Hematopoietic multipotent progenitor cell treated with erythropoietin and hydrocortisone succinate and interleukin-3 and kit ligand, for 4 days (in vitro differentiated cells): ENCODE measurements at regions not wholly inside any gene's neighbourhood (a gene's known extent, or its start where the extent isn't known, plus 50 kb on each side); places are given as distances from the start of the nearest gene placed in this dataset.
"Not testable (repeated sequence)": the region's sequence is repeated elsewhere in the genome, so short reads cannot be mapped to it uniquely, and the experiment has no call there.

ENCODE experiments used
- DNase-seq: peaks from one replicate; pipeline ENCODE4 v3.0.0-alpha.2; 2015

DNA sequence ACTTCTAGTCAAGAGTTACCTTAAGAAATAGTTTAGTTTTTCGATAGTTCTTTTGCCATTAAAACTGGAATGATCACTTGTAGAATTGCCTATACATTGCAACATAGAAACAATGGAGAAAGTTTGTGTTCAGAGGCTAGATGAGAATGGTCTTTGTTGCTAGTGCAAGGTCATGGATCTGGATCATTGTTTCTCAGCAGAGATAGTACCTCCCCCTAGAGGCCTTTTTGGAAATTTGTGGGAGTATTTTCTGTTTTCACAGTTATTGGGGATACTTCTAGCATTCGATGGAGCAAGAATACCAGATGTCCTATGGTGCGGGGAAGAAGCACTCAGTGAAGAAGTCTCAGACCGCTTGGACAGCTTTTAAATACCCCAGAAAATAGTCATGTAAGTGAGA is 138.8 kb upstream of the HMGA2 start:
- DNase-seq: peak; percentile 59

- DNase-seq: no peak
Observed at GRCh38 chr12:65689508-65689907, 134.8 kb upstream of the HMGA2 start.

DNA sequence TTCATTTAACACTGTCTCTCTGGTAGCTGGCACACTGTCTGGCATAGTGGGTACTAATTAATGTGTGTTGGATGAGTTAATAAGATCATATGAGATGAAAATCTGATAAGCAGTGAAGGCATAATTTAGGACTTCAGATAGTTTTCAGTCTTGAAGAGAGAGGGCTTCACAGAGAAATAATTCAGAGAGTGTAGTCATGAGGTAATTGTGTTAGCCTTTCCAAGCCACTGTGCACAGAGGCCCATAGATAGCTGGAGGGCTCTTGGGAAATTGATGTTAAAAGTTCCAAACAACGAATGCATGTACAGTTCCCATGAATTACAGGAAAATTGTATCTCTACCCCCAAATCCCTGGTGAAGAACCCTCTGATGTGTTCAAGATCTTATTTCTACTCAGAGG is 133.8 kb upstream of the HMGA2 start:
- no peak for DNase-seq

- DNase-seq: peak; percentile 23
Observed at GRCh38 chr12:65694130-65694529, 130.2 kb upstream of the HMGA2 start.

- DNase-seq: peak; percentile 27
Observed at GRCh38 chr12:65695113-65695865, 129.0 kb upstream of the HMGA2 start.

DNA sequence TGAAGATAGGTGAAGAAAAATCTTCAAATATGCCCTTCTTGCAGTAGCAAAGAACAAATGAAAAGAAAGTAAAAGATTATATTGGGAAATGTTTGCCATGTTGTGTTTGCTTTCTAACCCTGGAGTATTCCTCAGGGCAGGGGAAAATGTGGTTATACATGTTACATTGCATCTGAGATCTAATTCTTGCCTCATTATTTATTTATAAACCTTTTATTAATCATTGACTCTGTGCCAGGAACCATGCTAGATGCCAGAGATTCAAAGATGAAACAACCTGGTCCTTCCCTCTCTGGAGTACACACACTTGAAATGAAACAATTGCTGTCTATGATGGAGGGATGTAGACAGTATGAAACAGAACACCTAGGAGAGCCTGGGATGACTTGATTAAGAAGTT is 128.1 kb upstream of the HMGA2 start:
- no peak for DNase-seq

DNA sequence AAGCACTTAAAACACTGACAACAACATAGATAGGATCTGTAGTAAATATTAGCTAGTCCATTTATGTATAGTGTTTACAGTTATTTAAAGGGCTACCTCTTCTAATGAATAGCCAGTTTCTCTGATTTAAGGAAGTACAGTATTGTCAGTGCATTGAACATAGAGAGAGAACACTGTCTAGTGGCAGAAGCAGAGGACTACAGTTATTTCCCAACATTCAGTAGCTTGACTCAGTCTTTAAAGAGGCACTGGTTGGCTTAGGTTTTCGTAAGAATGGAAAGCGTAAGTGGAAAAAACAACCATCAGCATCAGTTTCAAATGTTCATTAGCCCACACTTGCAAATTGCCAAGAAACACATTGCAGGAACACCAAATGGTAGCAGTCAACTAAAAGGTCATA is 125.0 kb upstream of the HMGA2 start:
- DNase-seq: peak; percentile 45

DNA sequence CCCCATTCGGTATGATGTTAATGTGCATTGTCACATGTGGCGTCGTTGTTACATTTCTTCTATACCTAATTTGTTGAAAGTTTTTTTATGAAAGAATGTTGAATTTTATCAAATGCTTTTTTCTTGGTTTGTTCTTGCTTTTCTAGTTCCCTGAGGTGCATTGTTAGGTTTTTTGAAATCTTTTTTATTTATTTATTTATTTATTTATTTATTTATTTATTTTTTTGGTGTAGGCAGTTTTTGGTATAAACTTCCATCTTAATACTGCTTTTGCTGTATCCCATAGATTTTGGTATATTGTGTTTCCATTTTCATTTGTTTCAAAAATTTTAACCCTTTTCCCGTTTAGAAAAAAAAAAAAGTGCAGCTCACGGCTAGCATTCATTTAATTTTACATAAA is 121.1 kb upstream of the HMGA2 start:
- DNase-seq: no peak

DNA sequence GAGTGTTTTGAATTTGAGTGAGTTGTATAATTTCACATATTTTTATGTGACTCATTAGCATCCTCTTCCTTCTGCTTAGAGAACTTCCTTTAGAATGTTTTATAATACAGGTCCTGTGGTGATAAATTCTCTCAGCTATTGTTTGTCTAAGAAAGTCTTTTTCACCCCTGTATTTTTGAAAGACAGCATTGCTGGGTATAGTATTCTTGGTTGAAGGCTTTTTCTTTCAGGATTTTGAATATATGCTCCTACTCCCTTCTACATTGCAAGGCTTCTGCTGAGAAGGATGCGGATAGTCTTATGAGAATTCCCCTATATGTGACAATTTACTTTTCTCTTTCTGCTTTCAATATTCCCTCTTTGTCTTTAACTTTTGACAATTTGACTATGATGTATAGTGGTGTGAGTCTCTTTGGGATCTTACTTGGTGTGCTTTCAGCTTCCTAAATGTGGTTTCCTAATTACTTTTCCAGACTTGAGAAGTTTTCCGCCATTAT is 118.9 kb upstream of the HMGA2 start:
- DNase-seq: no peak

GRCh38 chr12:65707051-65707450 is 117.2 kb upstream of the HMGA2 start:
- no peak for DNase-seq

- no peak for DNase-seq
Observed at GRCh38 chr12:65712260-65713004, 111.9 kb upstream of the HMGA2 start.

GRCh38 chr12:65715961-65716360 is 108.3 kb upstream of the HMGA2 start:
- DNase-seq: no peak

GRCh38 chr12:65720136-65721130 is 103.8 kb upstream of the HMGA2 start:
- DNase-seq: no peak

- no peak for DNase-seq
Observed at GRCh38 chr12:65721541-65722190, 102.6 kb upstream of the HMGA2 start.

- no peak for DNase-seq
Observed at GRCh38 chr12:65725376-65725775, 98.9 kb upstream of the HMGA2 start.

- no peak for DNase-seq
Observed at GRCh38 chr12:65728455-65728847, 95.8 kb upstream of the HMGA2 start.

- peak; percentile 22 for DNase-seq
Observed at GRCh38 chr12:65728848-65729793, 95.2 kb upstream of the HMGA2 start.

DNA sequence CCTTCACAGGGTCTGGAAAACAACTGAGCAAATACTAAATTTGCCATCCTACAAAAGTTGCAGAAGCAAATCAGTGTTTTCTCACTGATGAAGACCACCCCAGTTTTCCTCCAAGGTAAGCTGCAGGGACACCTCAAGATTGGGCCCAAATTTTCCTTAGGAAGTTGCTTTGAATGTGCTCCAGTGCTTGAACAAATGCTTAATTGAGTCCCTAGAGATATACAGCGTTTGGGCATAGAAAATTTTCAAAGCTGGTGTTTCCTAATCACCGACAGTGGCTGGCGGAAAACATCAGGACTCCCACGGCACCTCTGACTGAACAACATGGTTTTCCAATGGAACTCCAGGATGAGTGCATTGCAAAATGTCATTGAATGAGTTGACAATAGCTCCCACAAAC is 92.5 kb upstream of the HMGA2 start:
- no peak for DNase-seq

DNA sequence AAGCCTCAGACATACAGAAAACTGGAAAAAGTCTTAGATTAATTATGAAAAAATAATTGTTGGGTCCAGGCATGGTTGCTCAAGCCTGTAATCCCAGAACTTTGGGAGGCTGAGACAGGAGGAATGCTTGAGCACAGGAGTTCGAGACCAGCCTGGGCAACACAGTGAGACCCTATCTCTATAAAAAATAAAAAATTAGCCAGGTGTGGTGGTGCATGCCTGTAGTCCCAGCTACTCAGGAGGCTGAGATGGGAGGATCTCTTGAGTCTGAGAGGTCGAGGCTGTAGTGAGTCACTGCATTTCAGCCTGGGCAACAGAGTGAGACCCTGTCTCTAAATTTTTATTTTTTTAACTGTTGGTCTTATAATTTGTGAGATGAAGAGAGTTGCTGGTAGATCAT is 90.6 kb upstream of the HMGA2 start:
- DNase-seq: not testable (repeated sequence)

DNA sequence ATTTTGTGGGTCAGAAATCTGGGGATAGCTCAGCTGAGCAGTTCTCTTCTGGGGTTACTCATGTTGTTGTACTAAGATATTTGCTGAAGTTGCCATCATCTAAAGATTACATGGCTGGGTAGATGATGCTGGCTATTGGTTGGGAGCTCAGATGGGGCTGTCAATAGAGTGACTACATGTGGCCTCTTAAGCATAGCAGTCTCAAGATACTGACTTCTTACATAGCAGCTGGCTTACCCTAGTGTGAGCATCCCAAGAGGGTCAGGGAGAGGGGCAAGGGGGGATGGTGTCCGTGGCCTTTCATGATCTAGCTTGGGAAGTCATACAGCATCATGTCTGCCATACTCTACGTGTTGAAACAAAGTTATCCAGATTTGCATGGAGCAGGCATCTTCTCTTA is 90.1 kb upstream of the HMGA2 start:
- no peak for DNase-seq

DNA sequence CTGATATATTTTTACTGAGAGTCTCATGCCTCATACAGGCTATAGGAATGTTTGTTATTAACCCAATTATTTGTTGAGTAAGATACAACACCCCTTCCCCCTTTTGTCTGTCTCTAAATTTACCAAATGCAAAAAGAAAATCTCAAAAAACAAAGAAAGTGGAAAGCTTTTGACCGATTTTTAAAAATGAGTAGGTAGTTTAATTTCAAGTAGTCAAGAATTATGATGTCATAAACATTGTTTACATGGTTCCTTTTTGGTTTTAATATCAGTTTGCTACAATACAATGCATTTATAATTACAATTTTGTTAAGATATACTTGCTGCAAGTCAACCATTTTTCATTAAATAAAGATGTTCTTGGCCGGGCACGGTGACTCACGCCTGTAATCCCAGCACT is 84.7 kb upstream of the HMGA2 start:
- DNase-seq: no peak
